ENCODE measurements at regions not wholly inside any gene's neighbourhood (a gene's known extent, or its start where the extent isn't known, plus 50 kb on each side); places are given as distances from the start of the nearest gene placed in this dataset.

GRCh38 chr15:87245592-87245991 is 1010.9 kb downstream of the NTRK3 start (continued):
- no peak for TF ChIP-seq POLR2A (IDR thresholded peaks at IDR 0.05; ENCODE audit: control extremely low read depth in 1 of 2, low read depth in 2 of 2, low read length in 2 of 2)
- no peak for TF ChIP-seq SP1 (IDR thresholded peaks at IDR 0.05; ENCODE audit: low read depth, low read length)
- TF ChIP-seq TAF1 (IDR thresholded peaks at IDR 0.05; ENCODE audit: low read depth, low read length) = no peak
- no peak for TF ChIP-seq RFX5 (IDR thresholded peaks at IDR 0.05; ENCODE audit: borderline replicate concordance, low read depth, low read length)
